ENCODE measurements at regions not wholly inside any gene's neighbourhood (a gene's known extent, or its start where the extent isn't known, plus 50 kb on each side); places are given as distances from the start of the nearest gene placed in this dataset.

DNA sequence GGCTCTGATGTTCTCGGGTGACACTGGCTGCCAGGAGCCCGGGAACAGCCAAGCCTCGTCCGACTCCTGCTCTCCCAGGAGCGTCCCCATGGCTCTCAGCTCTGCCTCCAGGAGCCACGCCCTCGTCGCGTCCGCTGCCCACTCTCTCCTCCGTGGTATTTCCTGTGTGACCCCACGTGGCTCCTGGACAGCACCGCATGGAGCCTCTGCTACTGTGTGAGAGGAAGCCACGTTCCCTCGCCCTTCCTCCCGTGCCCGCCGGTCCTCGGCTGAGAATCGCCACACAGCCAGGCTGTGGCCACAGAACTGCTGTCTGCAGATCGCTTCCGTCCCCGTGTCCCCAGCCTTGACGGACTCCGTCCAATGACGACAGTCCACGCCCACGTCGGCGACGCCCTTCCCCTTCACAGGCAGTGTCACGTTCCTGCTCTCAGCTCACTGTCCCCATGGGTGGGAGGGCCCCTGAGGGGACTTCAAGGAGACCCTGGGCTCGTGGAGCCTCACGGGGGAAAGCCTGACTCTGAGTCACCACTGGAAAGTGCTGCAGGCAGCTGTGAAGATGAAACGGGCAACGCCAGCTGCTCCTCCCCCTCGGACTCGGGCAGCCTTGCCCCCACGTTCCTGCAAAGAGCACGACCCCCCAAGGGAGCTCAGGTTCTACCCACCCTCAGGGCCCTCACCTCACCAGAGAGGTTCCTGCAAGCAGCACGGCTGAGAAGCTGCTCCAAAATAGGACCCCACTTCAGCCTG is 458.5 kb downstream of the BRD1 start:
- Histone ChIP-seq H3K79me2 (ENCODE audit: insufficient read depth) (no peaks in the 10 kb centered on the region), H3K4me3 (no peak overlapping the region), H3K9me3 (ENCODE audit: low read depth) (no peaks in the 10 kb centered on the region), H4K20me1 (ENCODE audit: insufficient read depth) (no peaks in the 10 kb centered on the region), H3K9ac (no peak overlapping the region), H3K9me2 (ENCODE audit: insufficient read depth) (no peaks in the 10 kb centered on the region), H3K4me2 (ENCODE audit: unreplicated experiment) (no peak overlapping the region), H3K27ac (no peak overlapping the region), H3K36me3 (ENCODE audit: low read depth) (no peaks in the 10 kb centered on the region), H3K4me1 (ENCODE audit: insufficient read depth) (no peaks in the 10 kb centered on the region), H3F3A (ENCODE audit: insufficient read depth) (no peaks in the 10 kb centered on the region), H3K27me3 (replicated peaks; ENCODE audit: insufficient read depth) (no peaks in the 10 kb centered on the region), H2AFZ (no peak overlapping the region)
- no peak for TF ChIP-seq EZH2 (IDR thresholded peaks at IDR 0.05; ENCODE audit: insufficient read depth, poor library complexity, severe bottlenecking)
- no peak for TF ChIP-seq EZH2phosphoT487 (IDR thresholded peaks at IDR 0.05; ENCODE audit: insufficient read depth, low read depth)
- DNase-seq: no peak
- 46 to 47% methylated on average over 39 to 41 of the region's 41 CpGs for WGBS, 2 experiments (ENCODE audit: low coverage in 1 of 2, low lambda C conversion rate in 2 of 2, missing lambda C conversion rate in 2 of 2)
- in situ Hi-C loops (cut with MboI): no loop called here

- Histone ChIP-seq H3K36me3 (ENCODE audit: low read depth) (no peaks in the 10 kb centered on the region), H3F3A (ENCODE audit: insufficient read depth) (no peaks in the 10 kb centered on the region), H3K9me3 (ENCODE audit: low read depth) (no peaks in the 10 kb centered on the region), H2AFZ (no peak overlapping the region), H3K27me3 (replicated peaks; ENCODE audit: insufficient read depth) (no peaks in the 10 kb centered on the region), H3K9ac (no peak overlapping the region), H3K4me1 (ENCODE audit: insufficient read depth) (no peaks in the 10 kb centered on the region), H4K20me1 (ENCODE audit: insufficient read depth) (no peaks in the 10 kb centered on the region), H3K9me2 (ENCODE audit: insufficient read depth) (no peaks in the 10 kb centered on the region), H3K4me2 (ENCODE audit: unreplicated experiment) (no peak overlapping the region), H3K4me3 (no peak overlapping the region), H3K79me2 (ENCODE audit: insufficient read depth) (no peaks in the 10 kb centered on the region), H3K27ac (no peak overlapping the region)
- no peak for TF ChIP-seq EZH2phosphoT487 (IDR thresholded peaks at IDR 0.05; ENCODE audit: insufficient read depth, low read depth)
- no peak for TF ChIP-seq EZH2 (IDR thresholded peaks at IDR 0.05; ENCODE audit: insufficient read depth, poor library complexity, severe bottlenecking)
- in situ Hi-C loops (cut with MboI): no loop called here
- WGBS, 2 experiments (ENCODE audit: low coverage in 1 of 2, low lambda C conversion rate in 2 of 2, missing lambda C conversion rate in 2 of 2): 52 to 58% methylated on average over 19 of the region's 19 CpGs
- no peak for DNase-seq
Observed at GRCh38 chr22:49368221-49368975, 459.3 kb downstream of the BRD1 start.

GRCh38 chr22:49367041-49367697 is 460.5 kb downstream of the BRD1 start:
- H3K79me2 ChIP-seq (ENCODE audit: insufficient read depth): no peaks in the 10 kb centered on the region
- H3K27ac ChIP-seq: no peak overlapping the region
- no peaks in the 10 kb centered on the region for H3K4me1 ChIP-seq (ENCODE audit: insufficient read depth)
- DNase-seq: no peak
- H4K20me1 ChIP-seq (ENCODE audit: insufficient read depth): no peaks in the 10 kb centered on the region
- no peak for TF ChIP-seq EZH2 (IDR thresholded peaks at IDR 0.05; ENCODE audit: insufficient read depth, poor library complexity, severe bottlenecking)
- TF ChIP-seq EZH2phosphoT487 (IDR thresholded peaks at IDR 0.05; ENCODE audit: insufficient read depth, low read depth): no peak
- no peaks in the 10 kb centered on the region for H3F3A ChIP-seq (ENCODE audit: insufficient read depth)
- 32 to 36% methylated on average over 10 of the region's 10 CpGs for WGBS, 2 experiments (ENCODE audit: low coverage in 1 of 2, low lambda C conversion rate in 2 of 2, missing lambda C conversion rate in 2 of 2)
- no peaks in the 10 kb centered on the region for H3K9me3 ChIP-seq (ENCODE audit: low read depth)
- in situ Hi-C loops (cut with MboI): no loop called here
- no peaks in the 10 kb centered on the region for H3K36me3 ChIP-seq (ENCODE audit: low read depth)
- H2AFZ ChIP-seq: no peak overlapping the region
- no peak overlapping the region for H3K9ac ChIP-seq
- no peaks in the 10 kb centered on the region for H3K27me3 ChIP-seq (replicated peaks; ENCODE audit: insufficient read depth)
- H3K4me3 ChIP-seq: no peak overlapping the region
- no peak overlapping the region for H3K4me2 ChIP-seq (ENCODE audit: unreplicated experiment)
- H3K9me2 ChIP-seq (ENCODE audit: insufficient read depth): no peaks in the 10 kb centered on the region

DNA sequence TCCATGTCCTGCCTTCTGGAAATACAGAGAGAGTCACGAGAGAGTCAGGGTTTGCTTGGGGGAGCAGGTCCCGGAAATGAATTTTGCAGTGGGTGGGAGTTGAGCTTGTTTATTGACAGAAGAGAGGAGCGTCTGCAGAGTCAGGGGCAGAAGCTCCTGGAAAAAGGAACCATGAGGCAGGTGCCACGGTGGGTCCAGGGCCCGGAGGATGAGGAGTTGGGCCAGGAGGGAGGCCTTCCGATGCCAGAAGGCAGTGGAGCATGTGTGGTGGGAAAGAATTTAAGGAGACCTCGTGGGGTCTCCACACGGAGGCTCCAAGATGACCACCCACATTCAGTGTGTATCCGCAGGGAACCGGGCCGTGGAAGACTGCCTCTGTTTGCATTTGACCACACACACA is 461.2 kb downstream of the BRD1 start:
- no peak overlapping the region for H3K27ac ChIP-seq
- no peaks in the 10 kb centered on the region for H3K27me3 ChIP-seq (replicated peaks; ENCODE audit: insufficient read depth)
- in situ Hi-C loops (cut with MboI): no loop called here
- WGBS, 2 experiments (ENCODE audit: low coverage in 1 of 2, low lambda C conversion rate in 2 of 2, missing lambda C conversion rate in 2 of 2): 43 to 44% methylated on average over 11 of the region's 11 CpGs
- no peak for DNase-seq
- no peak overlapping the region for H3K4me3 ChIP-seq
- H3K4me1 ChIP-seq (ENCODE audit: insufficient read depth): no peaks in the 10 kb centered on the region
- no peaks in the 10 kb centered on the region for H3K9me3 ChIP-seq (ENCODE audit: low read depth)
- H3K4me2 ChIP-seq (ENCODE audit: unreplicated experiment): no peak overlapping the region
- no peak overlapping the region for H2AFZ ChIP-seq
- H3K9ac ChIP-seq: no peak overlapping the region
- H3F3A ChIP-seq (ENCODE audit: insufficient read depth): no peaks in the 10 kb centered on the region
- H3K9me2 ChIP-seq (ENCODE audit: insufficient read depth): no peaks in the 10 kb centered on the region
- no peaks in the 10 kb centered on the region for H4K20me1 ChIP-seq (ENCODE audit: insufficient read depth)
- no peaks in the 10 kb centered on the region for H3K36me3 ChIP-seq (ENCODE audit: low read depth)
- no peaks in the 10 kb centered on the region for H3K79me2 ChIP-seq (ENCODE audit: insufficient read depth)
- TF ChIP-seq EZH2phosphoT487 (IDR thresholded peaks at IDR 0.05; ENCODE audit: insufficient read depth, low read depth) (no peak), EZH2 (IDR thresholded peaks at IDR 0.05; ENCODE audit: insufficient read depth, poor library complexity, severe bottlenecking) (no peak)
